SK-N-SH treated with all-trans-retinoic acid at 6 μM for 48 hours (cell line): ENCODE measurements at regions not wholly inside any gene's neighbourhood (a gene's known extent, or its start where the extent isn't known, plus 50 kb on each side); places are given as distances from the start of the nearest gene placed in this dataset.

Experiments
- ARNTL ChIP-seq: fragments of 450-650 bp; formaldehyde crosslinking; IDR thresholded peaks from 2 replicates; pipeline ENCODE4 v1.5.0; 2020; ENCODE audit warnings: low read depth, mild to moderate bottlenecking, moderate library complexity, borderline replicate concordance
- BACH2 ChIP-seq: fragments of 250-450 bp; sonication (Bioruptor Pico); IDR thresholded peaks from 2 replicates; pipeline ENCODE4 v1.9.0; 2021; ENCODE audit warnings: mild to moderate bottlenecking, borderline replicate concordance
- CREB5 ChIP-seq: fragments of 250-450 bp; sonication (Bioruptor Pico); IDR thresholded peaks from 2 replicates; pipeline ENCODE4 v1.5.1; 2020; ENCODE audit warnings: low read depth, mild to moderate bottlenecking, moderate library complexity
- CSDC2 ChIP-seq: fragments of 250-450 bp; sonication (Bioruptor Pico); IDR thresholded peaks from 2 replicates; pipeline ENCODE4 v1.5.0; 2020; ENCODE audit warnings: mild to moderate bottlenecking, moderate library complexity
- GLIS3 ChIP-seq: fragments of 250-450 bp; sonication (Bioruptor Pico); IDR thresholded peaks from 2 replicates; pipeline ENCODE4 v1.5.0; 2020; ENCODE audit warnings: mild to moderate bottlenecking, moderate library complexity
- PATZ1 ChIP-seq: fragments of 250-450 bp; sonication (Bioruptor Pico); IDR thresholded peaks from 2 replicates; pipeline ENCODE4 v1.8.0; 2020; ENCODE audit warnings: mild to moderate bottlenecking, moderate library complexity, borderline replicate concordance
- POU6F1 ChIP-seq: fragments of 250-450 bp; sonication (Bioruptor Pico); IDR thresholded peaks from 2 replicates; pipeline ENCODE4 v1.8.0; 2021; ENCODE audit warnings: low read depth, mild to moderate bottlenecking, moderate library complexity, borderline replicate concordance
- TCF4 ChIP-seq: fragments of 250-450 bp; sonication (Bioruptor Pico); IDR thresholded peaks from 2 replicates; pipeline ENCODE4 v1.8.0; 2021; ENCODE audit warnings: mild to moderate bottlenecking, moderate library complexity, borderline replicate concordance
- ZC3H10 ChIP-seq: fragments of 250-450 bp; sonication (Bioruptor Pico); IDR thresholded peaks from 2 replicates; pipeline ENCODE4 v1.5.1; 2021; ENCODE audit warnings: mild to moderate bottlenecking, moderate library complexity
- ZFP3 ChIP-seq: fragments of 250-450 bp; sonication (Bioruptor Pico); IDR thresholded peaks from 2 replicates; pipeline ENCODE4 v1.5.0; 2020; ENCODE audit warnings: mild to moderate bottlenecking, moderate library complexity
- ZFP30 ChIP-seq: fragments of 450-650 bp; formaldehyde crosslinking; IDR thresholded peaks from 2 replicates; pipeline ENCODE4 v1.5.0; 2022; ENCODE audit warnings: mild to moderate bottlenecking, moderate library complexity
- ZNF8 ChIP-seq: fragments of 450-650 bp; formaldehyde crosslinking; IDR thresholded peaks from 2 replicates; pipeline ENCODE4 v1.5.0; 2020; ENCODE audit warnings: mild to moderate bottlenecking, moderate library complexity
- TF ChIP-seq, protein P1 (sequence below): fragments of 250-450 bp; sonication (Bioruptor Pico); IDR thresholded peaks from 2 replicates; pipeline ENCODE4 v1.5.1; 2021; ENCODE audit warnings: mild to moderate bottlenecking, moderate library complexity

DNA sequence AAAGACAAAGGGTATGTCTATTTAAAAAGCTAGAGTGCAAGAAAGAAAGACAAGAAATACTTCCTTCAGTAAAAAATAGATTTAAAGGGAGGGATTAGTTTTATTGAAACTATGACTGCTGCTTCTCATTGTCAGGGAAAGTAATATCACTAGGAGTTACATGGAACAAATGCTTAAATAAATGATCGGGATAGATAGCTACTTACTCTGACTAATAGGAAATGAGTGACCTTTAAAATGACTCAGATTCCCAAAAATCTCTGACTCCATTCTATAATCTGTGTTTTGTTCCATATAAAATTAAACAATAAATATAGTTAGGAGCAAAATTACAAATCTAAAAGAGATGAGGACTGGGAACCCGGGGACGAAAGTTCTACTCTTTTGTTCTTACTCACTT lies 669.3 kb downstream of the NR4A2 start:
- TF ChIP-seq CREB5 (no peak), PATZ1 (CRISPR knock-in tag) (no peak), GLIS3 (CRISPR knock-in tag) (no peak), ZFP30 (CRISPR knock-in tag) (no peak), ZNF8 (CRISPR knock-in tag) (no peak), BACH2 (CRISPR knock-in tag) (no peak), TCF4 (no peak), ZFP3 (CRISPR knock-in tag) (no peak), ARNTL (CRISPR knock-in tag) (no peak), POU6F1 (CRISPR knock-in tag) (no peak), ZC3H10 (no peak), CSDC2 (no peak)
- TF ChIP-seq, protein P1, sequence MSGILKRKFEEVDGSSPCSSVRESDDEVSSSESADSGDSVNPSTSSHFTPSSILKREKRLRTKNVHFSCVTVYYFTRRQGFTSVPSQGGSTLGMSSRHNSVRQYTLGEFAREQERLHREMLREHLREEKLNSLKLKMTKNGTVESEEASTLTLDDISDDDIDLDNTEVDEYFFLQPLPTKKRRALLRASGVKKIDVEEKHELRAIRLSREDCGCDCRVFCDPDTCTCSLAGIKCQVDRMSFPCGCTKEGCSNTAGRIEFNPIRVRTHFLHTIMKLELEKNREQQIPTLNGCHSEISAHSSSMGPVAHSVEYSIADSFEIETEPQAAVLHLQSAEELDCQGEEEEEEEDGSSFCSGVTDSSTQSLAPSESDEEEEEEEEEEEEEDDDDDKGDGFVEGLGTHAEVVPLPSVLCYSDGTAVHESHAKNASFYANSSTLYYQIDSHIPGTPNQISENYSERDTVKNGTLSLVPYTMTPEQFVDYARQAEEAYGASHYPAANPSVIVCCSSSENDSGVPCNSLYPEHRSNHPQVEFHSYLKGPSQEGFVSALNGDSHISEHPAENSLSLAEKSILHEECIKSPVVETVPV (CRISPR knock-in tag), result no peak
